Activated CD8-positive, alpha-beta T cell treated with anti-CD3 and anti-CD28 coated beads, Interleukin-2, amount 10 ng/mL, durations not matched to agents 7 days and 5 days (primary cell): ENCODE measurements at regions not wholly inside any gene's neighbourhood (a gene's known extent, or its start where the extent isn't known, plus 50 kb on each side); places are given as distances from the start of the nearest gene placed in this dataset.

Experiments
- ATAC-seq: fragments of 150-1000 bp; cut with Tn5 transposase; one replicate; pipeline ENCODE4 v1.10.0; 2021; ENCODE audit warnings: moderate library complexity
- CTCF ChIA-PET: fragments of 350-600 bp; sonication (Branson Sonifier 250); formaldehyde crosslinking; loops from one replicate; lab custom pipeline; 2021; ENCODE audit warnings: antibody characterized with exemption; lab: Charles Lee
- POLR2A ChIA-PET: fragments of 350-600 bp; sonication (Branson Sonifier 250); formaldehyde crosslinking; loops from one replicate; lab custom pipeline; 2021; ENCODE audit warnings: antibody characterized with exemption; lab: Charles Lee
- DNase-seq: peaks from one replicate; pipeline ENCODE4 v3.0.0-alpha.2; 2020
- H3K27ac Mint-ChIP-seq: one replicate; pipeline ENCODE4 v1.8.0; 2021; ENCODE audit warnings: mild to moderate bottlenecking, mixed read lengths
- H3K27me3 Mint-ChIP-seq: one replicate; pipeline ENCODE4 v1.8.0; 2021; ENCODE audit warnings: low read depth, mixed read lengths
- H3K36me3 Mint-ChIP-seq: one replicate; pipeline ENCODE4 v1.8.0; 2021; ENCODE audit warnings: low read depth, mixed read lengths
- H3K4me1 Mint-ChIP-seq: one replicate; pipeline ENCODE4 v1.8.0; 2021; ENCODE audit warnings: low read depth, mixed read lengths
- H3K4me3 Mint-ChIP-seq: one replicate; pipeline ENCODE4 v1.8.0; 2021; ENCODE audit warnings: mild to moderate bottlenecking, mixed read lengths
- H3K9me3 Mint-ChIP-seq: one replicate; pipeline ENCODE4 v1.8.0; 2022; ENCODE audit warnings: mixed read lengths; ENCODE audit not compliant: insufficient read depth

GRCh38 chr12:102722147-102722546 is 194.9 kb downstream of the PAH start:
- H3K4me3 Mint-ChIP-seq, result no peak overlapping the region
- no peaks in the 10 kb centered on the region for H3K27me3 Mint-ChIP-seq
- ChIA-PET POLR2A (no interaction called here), CTCF (no interaction called here)
- DNase-seq (no peak), ATAC-seq (no peak)
- no peaks in the 10 kb centered on the region for H3K36me3 Mint-ChIP-seq
- no peak overlapping the region for H3K27ac Mint-ChIP-seq
- H3K4me1 Mint-ChIP-seq, result no peaks in the 10 kb centered on the region
- H3K9me3 Mint-ChIP-seq, result no peaks in the 10 kb centered on the region

- no peak for ATAC-seq
- Mint-ChIP-seq H3K4me3 (no peak overlapping the region), H3K27me3 (peaks cover 2% of the 10 kb centered on the region), H3K27ac (no peak overlapping the region), H3K36me3 (no peaks in the 10 kb centered on the region), H3K9me3 (no peaks in the 10 kb centered on the region), H3K4me1 (no peaks in the 10 kb centered on the region)
- DNase-seq, result no peak
- ChIA-PET POLR2A (no interaction called here), CTCF (no interaction called here)
These were observed 208.9 kb downstream of the PAH start for GRCh38 chr12:102708108-102708507.

- DNase-seq (peak; percentile 39), ATAC-seq (no peak)
- H3K36me3 Mint-ChIP-seq, result no peaks in the 10 kb centered on the region
- no peaks in the 10 kb centered on the region for H3K4me1 Mint-ChIP-seq
- H3K9me3 Mint-ChIP-seq, result no peaks in the 10 kb centered on the region
- no peak overlapping the region for H3K4me3 Mint-ChIP-seq
- peaks cover 2% of the 10 kb centered on the region for H3K27me3 Mint-ChIP-seq
- CTCF ChIA-PET, result interaction anchor here (0.6 to 1.1 kb wide), 6 partner anchors 14 to 763 kb away, joined by 3 to 6 read pairs (median 3); no protein-coding TSS in a partner anchor
- H3K27ac Mint-ChIP-seq, result no peak overlapping the region
- POLR2A ChIA-PET, result no interaction called here
These were observed 214.5 kb downstream of the PAH start for GRCh38 chr12:102702447-102703114.

- ChIA-PET POLR2A (no interaction called here), CTCF (no interaction called here)
- H3K4me3 Mint-ChIP-seq, result no peak overlapping the region
- peaks cover 2% of the 10 kb centered on the region for H3K27me3 Mint-ChIP-seq
- no peaks in the 10 kb centered on the region for H3K9me3 Mint-ChIP-seq
- ATAC-seq (no peak), DNase-seq (no peak)
- H3K27ac Mint-ChIP-seq, result no peak overlapping the region
- no peaks in the 10 kb centered on the region for H3K36me3 Mint-ChIP-seq
- no peaks in the 10 kb centered on the region for H3K4me1 Mint-ChIP-seq
These were observed 215.7 kb upstream of the IGF1 start for GRCh38 chr12:102696045-102696444.

GRCh38 chr12:102694903-102695302 is 214.5 kb upstream of the IGF1 start:
- ChIA-PET POLR2A (no interaction called here), CTCF (no interaction called here)
- Mint-ChIP-seq H3K27me3 (no peaks in the 10 kb centered on the region), H3K4me3 (no peak overlapping the region), H3K4me1 (no peaks in the 10 kb centered on the region), H3K9me3 (no peaks in the 10 kb centered on the region), H3K36me3 (no peaks in the 10 kb centered on the region), H3K27ac (no peak overlapping the region)
- DNase-seq (no peak), ATAC-seq (no peak)

- Mint-ChIP-seq H3K9me3 (no peaks in the 10 kb centered on the region), H3K36me3 (no peaks in the 10 kb centered on the region), H3K4me1 (no peaks in the 10 kb centered on the region), H3K27ac (no peak overlapping the region), H3K4me3 (no peak overlapping the region), H3K27me3 (no peaks in the 10 kb centered on the region)
- no peak for DNase-seq
- POLR2A ChIA-PET, result no interaction called here
- ATAC-seq, result no peak
- CTCF ChIA-PET, result no interaction called here
These were observed 211.6 kb upstream of the IGF1 start for GRCh38 chr12:102691773-102692555.

GRCh38 chr12:102690253-102690652 is 209.9 kb upstream of the IGF1 start:
- Mint-ChIP-seq H3K9me3 (no peaks in the 10 kb centered on the region), H3K4me1 (no peaks in the 10 kb centered on the region), H3K27ac (no peak overlapping the region), H3K36me3 (no peaks in the 10 kb centered on the region), H3K4me3 (no peak overlapping the region), H3K27me3 (no peaks in the 10 kb centered on the region)
- CTCF ChIA-PET, result no interaction called here
- DNase-seq (no peak), ATAC-seq (no peak)
- POLR2A ChIA-PET, result no interaction called here

- POLR2A ChIA-PET, result no interaction called here
- no peak overlapping the region for H3K4me3 Mint-ChIP-seq
- no peaks in the 10 kb centered on the region for H3K4me1 Mint-ChIP-seq
- DNase-seq (no peak), ATAC-seq (no peak)
- no peaks in the 10 kb centered on the region for H3K9me3 Mint-ChIP-seq
- H3K36me3 Mint-ChIP-seq, result no peaks in the 10 kb centered on the region
- CTCF ChIA-PET, result no interaction called here
- H3K27ac Mint-ChIP-seq, result no peak overlapping the region
- H3K27me3 Mint-ChIP-seq, result no peaks in the 10 kb centered on the region
These were observed 209.3 kb upstream of the IGF1 start for GRCh38 chr12:102689701-102690100.

- Mint-ChIP-seq H3K27me3 (no peaks in the 10 kb centered on the region), H3K4me1 (no peaks in the 10 kb centered on the region), H3K4me3 (no peak overlapping the region), H3K27ac (no peak overlapping the region), H3K9me3 (no peaks in the 10 kb centered on the region), H3K36me3 (no peaks in the 10 kb centered on the region)
- ChIA-PET CTCF (no interaction called here), POLR2A (no interaction called here)
- ATAC-seq (no peak), DNase-seq (no peak)
These were observed 207.2 kb upstream of the IGF1 start for GRCh38 chr12:102687523-102687922.

- H3K4me3 Mint-ChIP-seq, result no peak overlapping the region
- no peak overlapping the region for H3K27ac Mint-ChIP-seq
- no peaks in the 10 kb centered on the region for H3K4me1 Mint-ChIP-seq
- no peaks in the 10 kb centered on the region for H3K27me3 Mint-ChIP-seq
- no peaks in the 10 kb centered on the region for H3K36me3 Mint-ChIP-seq
- H3K9me3 Mint-ChIP-seq, result no peaks in the 10 kb centered on the region
- ATAC-seq (no peak), DNase-seq (no peak)
- ChIA-PET POLR2A (no interaction called here), CTCF (no interaction called here)
These were observed 205.5 kb upstream of the IGF1 start for GRCh38 chr12:102685841-102686240.

- ChIA-PET CTCF (no interaction called here), POLR2A (no interaction called here)
- Mint-ChIP-seq H3K9me3 (no peaks in the 10 kb centered on the region), H3K4me3 (no peak overlapping the region), H3K4me1 (no peaks in the 10 kb centered on the region), H3K36me3 (no peaks in the 10 kb centered on the region), H3K27ac (no peak overlapping the region), H3K27me3 (no peaks in the 10 kb centered on the region)
- ATAC-seq (no peak), DNase-seq (no peak)
These were observed 204.8 kb upstream of the IGF1 start for GRCh38 chr12:102685172-102685571.

GRCh38 chr12:102682366-102683289 is 202.3 kb upstream of the IGF1 start:
- POLR2A ChIA-PET, result no interaction called here
- no peak for ATAC-seq
- no peaks in the 10 kb centered on the region for H3K9me3 Mint-ChIP-seq
- CTCF ChIA-PET, result no interaction called here
- no peaks in the 10 kb centered on the region for H3K36me3 Mint-ChIP-seq
- no peaks in the 10 kb centered on the region for H3K27me3 Mint-ChIP-seq
- no peak for DNase-seq
- H3K27ac Mint-ChIP-seq, result no peak overlapping the region
- H3K4me1 Mint-ChIP-seq, result no peaks in the 10 kb centered on the region
- no peak overlapping the region for H3K4me3 Mint-ChIP-seq
